HPDE6-E6E7 (cell line): ENCODE measurements at regions not wholly inside any gene's neighbourhood (a gene's known extent, or its start where the extent isn't known, plus 50 kb on each side); places are given as distances from the start of the nearest gene placed in this dataset.
A peak's percentile ranks its signal among the peaks of the same experiment; 100 is the strongest.
"Not testable (repeated sequence)": the region's sequence is repeated elsewhere in the genome, so short reads cannot be mapped to it uniquely, and the experiment has no call there.

Source experiments
- DNase-seq: peaks from one replicate; pipeline ENCODE4 v3.0.0; 2011; ENCODE audit warnings: missing footprints; ENCODE audit errors: extremely low spot score

GRCh38 chr9:107809871-107810460, 320.4 kb upstream of the KLF4 start:
- DNase-seq = peak; percentile 54

- no peak for DNase-seq
These were observed 317.6 kb upstream of the KLF4 start for GRCh38 chr9:107807183-107807582.

- no peak for DNase-seq
These were observed 315.6 kb upstream of the KLF4 start for GRCh38 chr9:107805201-107805600.

GRCh38 chr9:107794259-107794658, 304.7 kb upstream of the KLF4 start:
- no peak for DNase-seq

- no peak for DNase-seq
These were observed 304.0 kb upstream of the KLF4 start for GRCh38 chr9:107793541-107793940.

GRCh38 chr9:107792596-107792995, 303.0 kb upstream of the KLF4 start:
- DNase-seq = no peak

- no peak for DNase-seq
These were observed 302.4 kb upstream of the KLF4 start for GRCh38 chr9:107792006-107792405.

GRCh38 chr9:107789001-107789700, 299.6 kb upstream of the KLF4 start:
- DNase-seq = no peak

- no peak for DNase-seq
These were observed 297.0 kb upstream of the KLF4 start for GRCh38 chr9:107786561-107786960.

- no peak for DNase-seq
These were observed 294.8 kb upstream of the KLF4 start for GRCh38 chr9:107784235-107784958.

GRCh38 chr9:107782789-107783188, 293.2 kb upstream of the KLF4 start:
- no peak for DNase-seq

GRCh38 chr9:107782381-107782780, 292.8 kb upstream of the KLF4 start:
- DNase-seq = no peak

- DNase-seq = no peak
These were observed 291.4 kb upstream of the KLF4 start for GRCh38 chr9:107780960-107781359.

GRCh38 chr9:107779731-107780130, 290.2 kb upstream of the KLF4 start:
- DNase-seq = no peak

- no peak for DNase-seq
These were observed 289.1 kb upstream of the KLF4 start for GRCh38 chr9:107778661-107779060.

GRCh38 chr9:107774099-107774498, 284.5 kb upstream of the KLF4 start:
- DNase-seq = not testable (repeated sequence)

GRCh38 chr9:107772988-107773387, 283.4 kb upstream of the KLF4 start:
- no peak for DNase-seq

GRCh38 chr9:107770716-107771115, 281.1 kb upstream of the KLF4 start:
- DNase-seq = no peak

GRCh38 chr9:107768224-107768623, 278.7 kb upstream of the KLF4 start:
- DNase-seq = no peak

- DNase-seq = no peak
These were observed 278.1 kb upstream of the KLF4 start for GRCh38 chr9:107767711-107768110.

GRCh38 chr9:107763469-107763868, 273.9 kb upstream of the KLF4 start:
- not testable (repeated sequence) for DNase-seq

- no peak for DNase-seq
These were observed 271.7 kb upstream of the KLF4 start for GRCh38 chr9:107761307-107761706.
